SK-MEL-5 (cell line): ENCODE measurements at regions not wholly inside any gene's neighbourhood (a gene's known extent, or its start where the extent isn't known, plus 50 kb on each side); places are given as distances from the start of the nearest gene placed in this dataset.

Source experiments
- DNase-seq: peaks from one replicate; pipeline ENCODE4 v3.0.0-alpha.2; 2016; ENCODE audit warnings: low read depth, low spot score
- in situ Hi-C: cut with HindIII; loops from 2 replicates; pipeline ENCODE4 v1.10.0; 2016; ENCODE audit warnings: low sequenced_read_pairs, high pct_unique_total_duplicates, low pct_unique_long_range_greater_than_20kb

DNA sequence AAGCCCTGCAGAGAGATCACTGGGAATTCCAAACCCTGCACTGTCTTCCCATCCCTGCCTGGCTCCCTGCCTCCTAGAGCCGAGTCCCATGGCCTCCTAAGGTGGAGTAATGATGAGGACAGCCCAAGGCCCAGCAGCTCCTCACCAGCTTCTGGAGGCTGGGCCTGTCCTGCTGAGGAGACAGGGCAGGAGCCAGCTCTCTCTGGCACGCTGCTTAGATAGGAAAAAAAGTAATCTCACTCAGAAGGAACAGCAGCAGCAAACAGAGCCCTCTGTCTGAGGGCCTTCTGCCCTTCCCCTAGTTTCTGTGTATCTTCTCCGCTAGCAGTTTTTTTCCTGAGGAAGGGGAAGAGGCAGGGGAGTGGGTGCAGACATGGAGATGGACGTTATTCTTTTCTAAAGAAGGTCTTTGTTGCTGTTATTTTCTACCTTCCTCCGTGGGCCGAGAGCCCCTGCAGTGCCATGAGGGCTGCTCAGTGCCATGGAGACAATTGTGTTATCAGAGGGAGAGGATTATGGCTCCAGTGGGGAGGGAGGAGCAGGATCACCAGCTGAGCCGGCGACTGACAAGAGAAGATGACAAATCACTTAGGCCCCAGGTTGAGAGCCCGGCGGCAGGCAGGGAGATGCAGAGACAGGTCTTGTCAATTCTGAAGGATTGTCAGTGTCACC, 315.3 kb downstream of the BUD13 start:
- in situ Hi-C loops = no loop called here
- no peak for DNase-seq

DNA sequence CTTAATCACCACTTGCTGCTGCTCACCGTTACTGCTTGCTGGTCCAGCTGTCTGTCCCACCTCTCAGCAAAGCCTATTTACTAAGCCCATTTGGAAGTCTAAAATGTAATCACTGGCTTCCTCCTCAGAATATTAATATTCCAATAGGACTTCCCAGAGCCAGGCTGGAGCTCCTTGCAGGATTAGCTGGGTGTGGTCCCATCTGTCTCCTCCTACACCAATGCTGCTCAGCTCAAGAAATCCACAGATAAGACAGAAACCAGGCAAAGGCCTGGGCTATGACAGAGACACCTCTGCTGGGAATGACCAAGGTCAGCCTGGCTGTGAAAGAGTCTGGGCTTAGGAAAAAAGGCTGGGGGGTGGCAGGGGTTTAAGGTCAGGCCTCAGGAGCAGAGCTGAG, 317.8 kb downstream of the BUD13 start:
- in situ Hi-C loops = no loop called here
- DNase-seq = no peak

DNA sequence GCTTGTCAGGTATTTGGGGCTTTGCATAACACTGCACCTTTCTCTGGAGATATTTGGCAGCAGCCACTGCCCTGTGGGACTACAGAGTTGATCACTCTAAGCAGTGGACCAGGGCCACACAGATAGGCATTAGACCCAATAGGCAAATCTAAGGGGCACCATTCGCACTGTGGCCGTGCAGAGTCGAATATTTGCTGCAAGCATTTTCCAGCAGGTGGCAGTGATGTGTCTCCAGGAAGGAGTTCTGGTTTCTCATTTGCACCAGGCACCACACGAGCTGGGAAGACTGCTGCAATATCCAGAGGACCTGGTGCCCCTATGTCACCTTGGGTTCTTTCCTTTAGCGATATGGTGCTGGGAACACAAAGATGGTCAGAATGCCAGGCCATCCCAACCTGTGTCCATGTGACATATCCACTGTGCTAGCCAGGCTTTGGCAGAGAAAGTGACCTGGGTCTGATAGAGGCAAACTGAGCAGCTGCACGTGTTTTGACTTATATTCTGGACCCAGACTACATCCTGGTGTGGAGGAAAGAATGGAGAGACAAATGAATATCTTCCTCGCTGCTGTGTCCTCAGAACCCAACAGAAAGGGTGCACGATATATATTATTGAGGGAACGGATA, 318.7 kb downstream of the BUD13 start:
- DNase-seq = peak; percentile 70

GRCh38 chr11:116452461-116452860, 320.3 kb downstream of the BUD13 start:
- DNase-seq = no peak
- in situ Hi-C loops = no loop called here

More for the DNA sequence above, 318.7 kb downstream of the BUD13 start:
- in situ Hi-C loops = no loop called here

DNA sequence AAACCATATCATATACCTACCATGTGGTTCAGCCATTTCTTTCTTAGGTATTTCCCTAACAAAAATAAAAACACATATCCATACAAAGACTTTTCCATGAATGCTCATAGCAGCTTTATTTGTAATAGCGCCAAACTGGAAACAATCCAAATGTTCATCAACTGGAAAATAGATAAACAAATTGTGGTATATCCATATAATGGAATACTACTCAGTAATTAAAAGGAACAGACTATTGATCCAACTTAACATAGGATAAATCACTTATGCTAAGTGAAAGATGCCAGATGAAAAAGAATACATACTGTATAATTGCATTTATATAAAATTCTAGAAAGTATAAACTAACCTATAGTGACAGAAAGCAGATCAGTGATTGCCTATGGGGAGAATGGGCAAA, 323.3 kb downstream of the BUD13 start:
- no peak for DNase-seq
- in situ Hi-C loops = no loop called here

DNA sequence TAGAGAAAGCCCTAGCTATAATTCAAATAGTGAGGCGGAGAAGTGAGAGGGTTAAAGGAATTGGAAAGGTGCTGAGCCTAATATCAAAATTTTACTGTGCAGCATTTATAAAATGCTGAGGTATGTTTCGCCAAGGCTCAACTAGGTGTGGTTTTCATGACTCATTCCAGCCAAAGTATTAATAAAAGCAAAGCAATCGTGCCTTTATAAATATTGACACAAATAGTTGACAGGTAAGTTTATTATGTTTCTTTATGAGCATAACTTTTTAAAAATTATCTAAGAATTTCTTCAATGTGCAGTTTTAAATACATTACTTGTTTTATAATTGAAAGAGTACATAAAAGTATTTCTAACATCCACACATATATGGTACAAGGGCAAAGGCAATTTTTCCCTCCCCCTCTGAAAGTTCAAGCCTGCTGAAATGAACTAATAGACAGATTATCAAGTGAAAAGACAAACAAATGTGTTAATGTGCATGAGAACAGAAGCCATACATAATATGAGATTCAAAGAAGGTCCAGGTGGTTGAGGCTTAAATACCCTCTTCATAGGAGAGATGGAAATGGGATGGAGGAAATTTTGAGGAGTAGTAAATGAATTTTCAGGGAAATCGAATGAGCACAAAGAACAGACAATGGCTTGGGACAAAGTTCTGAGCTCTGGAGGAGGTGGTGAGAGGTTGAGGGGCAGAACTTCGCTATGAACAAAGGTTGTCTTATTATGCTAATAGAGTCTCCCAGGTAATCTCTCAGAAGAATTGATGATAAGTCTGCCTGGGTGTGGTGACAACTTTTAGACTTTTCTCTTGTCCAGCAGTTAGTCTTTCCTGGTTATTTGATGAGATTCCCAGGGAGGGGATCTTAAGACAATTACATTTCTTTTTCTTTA, 326.5 kb downstream of the BUD13 start:
- no peak for DNase-seq
- in situ Hi-C loops = no loop called here

DNA sequence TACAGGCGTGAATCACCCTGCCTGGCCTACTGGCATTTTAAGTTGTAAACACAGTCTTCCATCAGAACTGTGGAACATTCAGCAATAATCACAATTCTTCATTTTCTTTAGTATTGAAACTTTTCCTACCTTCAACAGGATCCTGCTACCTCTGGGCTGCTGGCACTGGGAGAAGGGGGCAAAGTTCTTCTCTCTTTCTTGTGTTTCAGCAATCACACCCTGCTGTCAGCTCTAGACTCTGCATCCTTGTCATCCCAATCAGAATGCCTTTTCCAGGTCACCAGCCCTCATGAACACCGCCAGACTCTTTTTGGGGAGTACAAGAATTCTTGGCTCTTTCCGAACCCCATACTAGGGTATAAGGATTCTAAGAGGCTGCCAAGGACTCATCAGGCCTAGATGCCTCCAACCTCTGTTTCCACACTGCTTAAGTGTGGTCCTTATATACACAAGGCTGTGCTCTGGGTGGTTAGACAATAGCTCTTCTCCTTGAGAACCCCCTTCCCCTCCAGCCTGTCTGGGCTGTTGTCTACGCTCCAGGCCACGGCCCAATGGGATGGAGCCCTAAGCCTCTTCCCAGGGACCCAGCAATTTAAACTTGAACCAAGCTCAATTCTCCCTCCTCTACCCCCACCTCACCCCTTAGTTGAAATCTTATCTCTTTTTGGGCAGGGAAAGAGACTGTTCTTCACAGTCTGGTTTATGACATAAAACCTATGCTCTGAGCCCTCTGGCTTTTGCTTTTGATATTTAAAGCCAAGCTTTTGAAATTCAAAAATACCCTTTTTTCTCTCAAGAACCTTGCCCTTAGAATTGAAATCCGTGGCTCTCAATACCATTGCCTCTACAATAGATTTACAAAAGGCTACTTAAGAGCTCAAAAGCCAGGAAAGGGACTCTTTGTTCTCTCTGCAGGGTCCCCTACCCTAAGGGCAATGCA, 327.4 kb downstream of the BUD13 start:
- no peak for DNase-seq
- in situ Hi-C loops = no loop called here

DNA sequence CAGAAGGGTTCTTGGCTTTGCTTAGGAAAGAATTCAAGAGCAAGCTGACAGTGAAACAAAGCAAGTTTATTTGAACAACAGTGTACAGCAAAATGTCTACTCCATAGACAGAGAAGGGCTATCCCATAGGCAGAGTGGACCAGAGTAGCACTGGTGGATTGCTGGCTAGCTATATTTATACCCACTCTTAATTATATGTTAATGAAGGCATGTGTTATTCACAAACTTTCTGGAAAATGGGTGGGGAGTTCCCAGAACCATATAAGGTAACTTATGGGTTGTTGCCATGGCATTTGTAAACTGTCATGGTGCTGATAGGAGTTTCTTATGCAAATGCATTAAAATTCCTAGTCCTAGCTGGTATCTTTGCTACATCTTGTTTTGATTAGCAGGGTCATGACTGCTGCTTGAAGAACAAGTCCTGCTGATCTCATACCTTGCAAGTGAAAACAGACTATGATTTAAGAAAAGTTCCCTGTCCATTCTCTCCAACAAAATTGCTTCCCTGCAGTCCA, 330.5 kb downstream of the BUD13 start:
- in situ Hi-C loops = no loop called here
- DNase-seq = no peak

GRCh38 chr11:116439361-116439677, 333.5 kb downstream of the BUD13 start:
- in situ Hi-C loops = no loop called here

DNA sequence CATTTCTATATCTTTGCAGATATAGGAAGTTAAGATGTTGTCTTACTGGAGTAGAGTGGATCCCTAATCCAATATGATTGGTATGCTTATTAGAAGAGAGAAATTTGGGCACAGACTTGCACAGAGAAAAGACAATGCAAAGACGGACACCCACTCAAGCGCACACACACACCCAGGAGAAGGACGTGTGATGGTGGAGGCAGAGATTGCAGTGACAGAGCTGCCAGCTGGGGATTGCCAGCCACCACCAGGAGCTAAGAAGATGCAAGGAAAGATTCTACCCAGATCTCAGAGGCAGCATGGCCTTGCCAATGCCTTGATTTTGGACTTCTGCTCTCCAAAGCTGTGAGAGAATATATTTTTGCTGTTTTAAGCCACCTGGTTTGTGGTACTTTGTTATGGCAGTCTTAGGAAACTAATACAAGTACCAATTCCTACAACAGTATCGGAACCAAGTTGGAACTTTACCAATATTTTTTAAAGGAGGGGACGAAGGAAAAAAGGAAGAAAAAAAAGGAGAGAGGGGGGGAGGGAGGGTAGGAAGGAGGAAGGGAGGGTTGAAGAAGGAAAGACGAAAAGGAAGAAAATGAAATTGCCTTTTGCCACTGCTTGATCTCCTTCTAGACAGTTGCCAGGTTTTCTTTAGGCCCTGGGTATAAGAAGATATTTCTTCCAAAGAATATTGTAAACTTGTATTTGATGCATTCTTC, 334.0 kb downstream of the BUD13 start:
- no peak for DNase-seq
- in situ Hi-C loops = no loop called here

More at GRCh38 chr11:116439361-116439677, 333.5 kb downstream of the BUD13 start:
- peak; percentile 30 for DNase-seq

- DNase-seq = no peak
- in situ Hi-C loops = no loop called here
Observed at GRCh38 chr11:116434986-116435385, 337.8 kb downstream of the BUD13 start.

DNA sequence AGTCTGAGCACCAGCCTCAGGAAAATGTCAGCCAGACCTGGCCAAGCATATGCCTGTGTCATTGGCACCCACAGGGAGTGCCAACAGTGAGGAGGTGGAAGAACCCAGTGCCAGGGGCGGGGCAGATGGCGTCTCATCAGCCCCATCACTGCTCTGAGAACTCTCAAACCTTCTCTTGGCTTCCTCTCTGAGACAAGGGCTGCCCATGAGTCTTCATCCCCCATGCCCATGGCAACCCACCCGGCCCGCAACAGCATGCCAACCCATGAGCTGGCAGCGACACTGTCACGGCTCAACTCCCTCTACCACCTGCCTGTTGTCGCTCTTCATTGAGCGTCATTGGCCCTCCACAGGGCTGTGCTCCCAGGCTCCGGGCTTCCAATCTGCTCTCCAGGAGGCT, 340.5 kb downstream of the BUD13 start:
- in situ Hi-C loops = no loop called here
- DNase-seq = no peak

- no peak for DNase-seq
- in situ Hi-C loops = no loop called here
Observed at GRCh38 chr11:116431842-116432241, 340.9 kb downstream of the BUD13 start.

- in situ Hi-C loops = no loop called here
- DNase-seq = no peak
Observed at GRCh38 chr11:116428638-116428975, 344.2 kb downstream of the BUD13 start.

GRCh38 chr11:116427903-116428637, 344.7 kb downstream of the BUD13 start:
- peak; percentile 21 for DNase-seq
- in situ Hi-C loops = no loop called here

DNA sequence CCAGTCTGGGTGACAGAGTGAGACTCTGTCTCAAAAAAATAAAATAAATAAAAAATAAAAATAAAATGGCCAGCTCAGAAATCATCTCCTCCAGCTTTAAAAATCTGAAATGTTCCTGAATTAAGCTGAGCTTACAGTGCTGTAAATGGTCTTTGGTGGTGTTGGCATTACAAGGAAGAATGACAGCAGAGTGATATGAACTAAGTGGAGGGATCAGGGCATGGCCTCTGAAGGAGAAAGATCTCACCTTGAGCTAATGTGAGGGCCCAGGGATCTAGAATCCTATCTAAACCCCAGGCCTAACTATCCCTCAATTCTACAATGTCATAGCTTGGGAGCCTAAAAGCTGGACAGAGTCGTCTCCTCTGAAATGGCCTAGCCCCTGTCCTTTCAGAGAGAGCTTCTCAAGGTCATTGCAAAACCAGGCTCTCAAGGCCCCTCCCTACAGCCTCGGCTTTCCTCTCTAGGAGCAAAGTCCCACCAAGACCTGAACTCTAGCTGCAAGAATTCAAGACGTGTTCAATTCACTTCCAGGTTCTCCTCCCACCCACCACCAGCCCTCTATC, 345.4 kb downstream of the BUD13 start:
- DNase-seq = no peak
- in situ Hi-C loops = no loop called here
